Astrocyte (in vitro differentiated cells and primary cell): ENCODE measurements at regions not wholly inside any gene's neighbourhood (a gene's known extent, or its start where the extent isn't known, plus 50 kb on each side); places are given as distances from the start of the nearest gene placed in this dataset.

Source experiments
- DNase-seq: peaks from one replicate; pipeline ENCODE4 v3.0.0-alpha.2; 2010; ENCODE audit warnings: low read depth
- FAIRE-seq: peaks from 2 replicates; lab custom pipeline; 2011; peaks lifted over from hg19 to GRCh38; lab: Jason Lieb, UNC
- H2AFZ ChIP-seq: 2 replicates; pipeline ENCODE4 v1.6.0; 2012; ENCODE audit warnings: low read depth, low read length, inconsistent platforms
- H3K27ac ChIP-seq: 2 replicates; pipeline ENCODE4 v1.5.1; 2011; ENCODE audit warnings: low read depth, low read length, inconsistent platforms
- H3K27me3 ChIP-seq: 2 replicates; pipeline ENCODE4 v1.6.0; 2011; ENCODE audit warnings: low read length, inconsistent platforms; ENCODE audit not compliant: insufficient read depth
- H3K36me3 ChIP-seq: 2 replicates; pipeline ENCODE4 v1.5.1; 2011; ENCODE audit warnings: low read length, inconsistent platforms; ENCODE audit not compliant: insufficient read depth
- H3K4me1 ChIP-seq: 2 replicates; pipeline ENCODE4 v1.5.1; 2011; ENCODE audit warnings: low read length, inconsistent platforms; ENCODE audit not compliant: insufficient read depth
- H3K4me2 ChIP-seq: 2 replicates; pipeline ENCODE4 v1.6.0; 2012; ENCODE audit warnings: low read length, inconsistent platforms
- H3K4me3 ChIP-seq: 2 replicates; pipeline ENCODE4 v1.5.1; 2011; ENCODE audit warnings: low read depth, mild to moderate bottlenecking, low read length, inconsistent platforms; ENCODE audit not compliant: insufficient read depth
- H3K79me2 ChIP-seq: 2 replicates; pipeline ENCODE4 v1.6.0; 2012; ENCODE audit warnings: mild to moderate bottlenecking, low read length, inconsistent platforms; ENCODE audit not compliant: insufficient read depth
- H3K9ac ChIP-seq: 2 replicates; pipeline ENCODE4 v1.6.0; 2012; ENCODE audit warnings: mild to moderate bottlenecking, low read length, inconsistent platforms
- H3K9me3 ChIP-seq: 2 replicates; pipeline ENCODE4 v1.5.1; 2012; ENCODE audit warnings: low read depth, mild to moderate bottlenecking, low read length, inconsistent platforms; ENCODE audit not compliant: insufficient read depth
- H4K20me1 ChIP-seq: 2 replicates; pipeline ENCODE4 v1.6.0; 2012; ENCODE audit warnings: low read length, inconsistent platforms; ENCODE audit not compliant: insufficient read depth
- H3K27ac Mint-ChIP-seq: one replicate; pipeline ENCODE4 v1.8.0; 2021; ENCODE audit warnings: mild to moderate bottlenecking, mixed read lengths; ENCODE audit not compliant: unreplicated experiment
- H3K27me3 Mint-ChIP-seq: one replicate; pipeline ENCODE4 v1.8.0; 2021; ENCODE audit warnings: low read depth, mixed read lengths; ENCODE audit not compliant: unreplicated experiment
- H3K36me3 Mint-ChIP-seq: one replicate; pipeline ENCODE4 v1.8.0; 2021; ENCODE audit warnings: low read depth, mixed read lengths; ENCODE audit not compliant: unreplicated experiment
- H3K4me1 Mint-ChIP-seq: one replicate; pipeline ENCODE4 v1.8.0; 2021; ENCODE audit warnings: low read depth, mixed read lengths; ENCODE audit not compliant: unreplicated experiment
- H3K4me3 Mint-ChIP-seq: one replicate; pipeline ENCODE4 v1.8.0; 2021; ENCODE audit warnings: mild to moderate bottlenecking, moderate library complexity, mixed read lengths; ENCODE audit not compliant: unreplicated experiment
- H3K9me3 Mint-ChIP-seq: one replicate; pipeline ENCODE4 v1.8.0; 2021; ENCODE audit warnings: mild to moderate bottlenecking, mixed read lengths; ENCODE audit not compliant: unreplicated experiment
- EZH2 ChIP-seq: IDR thresholded peaks from 2 replicates; pipeline ENCODE4 v1.6.1; 2012; ENCODE audit warnings: mild to moderate bottlenecking, low read length, inconsistent platforms; ENCODE audit not compliant: insufficient read depth
- TF ChIP-seq, protein P1 (sequence below): IDR thresholded peaks from 2 replicates; pipeline ENCODE4 v1.5.1; 2011; ENCODE audit warnings: low read depth, mild to moderate bottlenecking, inconsistent platforms, low read length, moderate library complexity; ENCODE audit not compliant: insufficient read depth

DNA sequence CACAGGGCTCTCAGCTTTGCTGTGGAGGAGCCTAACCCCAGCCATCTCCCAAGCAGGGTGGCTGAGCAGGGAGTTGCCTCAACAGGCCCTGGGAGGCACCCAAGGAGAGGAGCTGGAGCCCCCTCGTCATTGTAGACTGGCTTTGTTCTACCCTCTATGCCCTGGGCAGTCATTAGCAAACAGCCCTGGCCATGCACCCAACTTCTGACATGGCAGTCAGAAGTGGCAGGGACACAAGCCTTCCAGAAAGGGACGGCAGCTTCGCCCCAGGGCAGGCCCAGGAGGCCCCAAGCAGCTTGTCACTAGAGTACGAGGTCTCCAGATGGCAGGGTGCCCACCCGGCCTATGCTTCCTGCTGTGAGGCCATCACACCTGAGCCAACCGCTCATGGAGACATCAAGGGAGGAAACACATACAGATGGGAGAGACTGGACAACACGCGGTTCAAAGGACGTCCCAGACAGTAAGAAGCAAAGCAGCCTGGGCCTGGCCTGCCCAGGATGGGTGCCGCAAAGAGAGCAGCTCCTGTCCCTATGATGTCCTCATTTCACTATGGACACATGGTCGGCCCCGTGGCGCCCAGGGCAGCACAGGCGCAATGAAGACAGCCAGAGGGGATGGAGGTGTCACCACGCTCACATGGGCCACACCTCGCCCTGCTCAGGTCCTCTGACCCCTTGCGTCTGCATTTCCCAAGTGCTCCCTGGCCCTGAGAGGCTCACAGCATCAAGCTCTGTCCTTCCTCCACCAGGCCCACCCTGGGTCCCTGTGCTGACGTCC lies 190.9 kb upstream of the CXCL12 start:
- Histone ChIP-seq H3K4me1 (peaks cover 11% of the 10 kb centered on the region), H3K9me3 (no peaks in the 10 kb centered on the region), H4K20me1 (no peaks in the 10 kb centered on the region), H3K4me3 (no peak overlapping the region), H3K9ac (no peak overlapping the region), H2AFZ (no peak overlapping the region), H3K36me3 (no peaks in the 10 kb centered on the region), H3K79me2 (no peaks in the 10 kb centered on the region), H3K27ac (no peak overlapping the region), H3K4me2 (no peak overlapping the region), H3K27me3 (no peaks in the 10 kb centered on the region)
- H3K4me1 Mint-ChIP-seq, result no peaks in the 10 kb centered on the region
- H3K36me3 Mint-ChIP-seq, result peaks cover 3% of the 10 kb centered on the region
- H3K9me3 Mint-ChIP-seq, result peaks cover 8% of the 10 kb centered on the region
- TF ChIP-seq EZH2, result no peak
- TF ChIP-seq, protein P1, sequence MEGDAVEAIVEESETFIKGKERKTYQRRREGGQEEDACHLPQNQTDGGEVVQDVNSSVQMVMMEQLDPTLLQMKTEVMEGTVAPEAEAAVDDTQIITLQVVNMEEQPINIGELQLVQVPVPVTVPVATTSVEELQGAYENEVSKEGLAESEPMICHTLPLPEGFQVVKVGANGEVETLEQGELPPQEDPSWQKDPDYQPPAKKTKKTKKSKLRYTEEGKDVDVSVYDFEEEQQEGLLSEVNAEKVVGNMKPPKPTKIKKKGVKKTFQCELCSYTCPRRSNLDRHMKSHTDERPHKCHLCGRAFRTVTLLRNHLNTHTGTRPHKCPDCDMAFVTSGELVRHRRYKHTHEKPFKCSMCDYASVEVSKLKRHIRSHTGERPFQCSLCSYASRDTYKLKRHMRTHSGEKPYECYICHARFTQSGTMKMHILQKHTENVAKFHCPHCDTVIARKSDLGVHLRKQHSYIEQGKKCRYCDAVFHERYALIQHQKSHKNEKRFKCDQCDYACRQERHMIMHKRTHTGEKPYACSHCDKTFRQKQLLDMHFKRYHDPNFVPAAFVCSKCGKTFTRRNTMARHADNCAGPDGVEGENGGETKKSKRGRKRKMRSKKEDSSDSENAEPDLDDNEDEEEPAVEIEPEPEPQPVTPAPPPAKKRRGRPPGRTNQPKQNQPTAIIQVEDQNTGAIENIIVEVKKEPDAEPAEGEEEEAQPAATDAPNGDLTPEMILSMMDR, result no peak
- H3K4me3 Mint-ChIP-seq, result no peak overlapping the region
- FAIRE-seq, result no peak
- peaks cover 21% of the 10 kb centered on the region for H3K27me3 Mint-ChIP-seq
- no peak overlapping the region for H3K27ac Mint-ChIP-seq
- DNase-seq, result no peak

DNA sequence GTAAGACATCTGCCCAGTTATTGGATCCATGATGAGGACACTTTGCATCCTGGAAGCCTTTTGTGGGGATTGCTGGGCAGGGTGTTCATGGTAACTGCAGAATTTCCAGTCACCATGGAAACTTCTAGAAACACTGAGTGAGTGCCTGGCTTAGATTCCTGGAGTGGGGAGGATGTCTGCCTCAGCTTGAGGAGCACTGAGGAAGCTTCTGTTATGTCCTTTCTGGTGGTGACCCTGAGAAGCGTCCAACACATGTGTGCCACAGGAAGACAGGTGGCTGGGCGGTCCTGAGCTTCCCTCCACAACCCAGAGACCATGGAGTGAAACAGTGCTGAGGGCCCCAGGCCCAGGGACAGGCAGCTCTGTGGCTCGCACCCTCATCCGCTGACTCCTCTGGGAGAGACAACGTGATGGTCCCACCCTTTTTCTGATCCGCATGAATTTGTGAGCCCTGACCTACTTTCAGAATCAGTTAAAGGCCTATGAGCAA lies 191.8 kb upstream of the CXCL12 start:
- Histone ChIP-seq H3K27me3 (no peaks in the 10 kb centered on the region), H3K9me3 (no peaks in the 10 kb centered on the region), H3K4me3 (no peak overlapping the region), H3K27ac (no peak overlapping the region), H3K36me3 (no peaks in the 10 kb centered on the region), H3K9ac (no peak overlapping the region), H3K4me1 (peaks cover 2% of the 10 kb centered on the region), H2AFZ (no peak overlapping the region), H3K79me2 (no peaks in the 10 kb centered on the region), H4K20me1 (no peaks in the 10 kb centered on the region), H3K4me2 (no peak overlapping the region)
- Mint-ChIP-seq H3K4me1 (no peaks in the 10 kb centered on the region), H3K4me3 (no peak overlapping the region), H3K27ac (no peak overlapping the region), H3K36me3 (peaks cover 3% of the 10 kb centered on the region), H3K27me3 (peaks cover 25% of the 10 kb centered on the region), H3K9me3 (peaks cover 8% of the 10 kb centered on the region)
- FAIRE-seq (no peak), DNase-seq (peak; percentile 17)
- TF ChIP-seq EZH2, result no peak
- TF ChIP-seq, protein P1, result no peak

DNA sequence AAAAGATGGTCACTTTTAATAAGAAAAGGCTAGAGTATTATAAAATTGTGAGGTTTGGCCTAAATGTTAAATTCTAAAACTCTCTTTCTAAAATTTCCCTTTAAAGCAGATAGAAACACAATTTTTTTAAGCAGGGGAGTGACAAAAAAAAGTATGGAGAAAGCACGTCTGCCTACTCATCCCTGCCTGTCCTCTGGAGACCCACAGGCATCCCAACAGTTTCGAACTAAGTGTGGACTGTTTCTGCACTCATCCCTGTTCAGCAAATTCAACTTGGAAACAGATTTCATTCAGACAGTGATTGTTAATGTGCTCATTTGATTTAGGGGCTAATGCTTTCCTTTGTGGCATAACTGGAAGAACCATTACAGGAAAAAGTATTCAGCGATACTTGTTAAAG lies 192.6 kb upstream of the CXCL12 start:
- H2AFZ ChIP-seq, result no peak overlapping the region
- H3K4me1 Mint-ChIP-seq, result no peaks in the 10 kb centered on the region
- H3K27ac Mint-ChIP-seq, result no peak overlapping the region
- H3K27me3 Mint-ChIP-seq, result peaks cover 26% of the 10 kb centered on the region
- no peak overlapping the region for H3K4me2 ChIP-seq
- H3K4me3 ChIP-seq, result no peak overlapping the region
- H4K20me1 ChIP-seq, result no peaks in the 10 kb centered on the region
- H3K9me3 Mint-ChIP-seq, result peaks cover 4% of the 10 kb centered on the region
- H3K4me3 Mint-ChIP-seq, result no peak overlapping the region
- no peaks in the 10 kb centered on the region for H3K27me3 ChIP-seq
- TF ChIP-seq EZH2, result no peak
- TF ChIP-seq, protein P1, result no peak
- H3K36me3 Mint-ChIP-seq, result peaks cover 3% of the 10 kb centered on the region
- no peak overlapping the region for H3K9ac ChIP-seq
- no peaks in the 10 kb centered on the region for H3K36me3 ChIP-seq
- no peaks in the 10 kb centered on the region for H3K79me2 ChIP-seq
- DNase-seq, result no peak
- no peaks in the 10 kb centered on the region for H3K9me3 ChIP-seq
- no peak overlapping the region for H3K27ac ChIP-seq
- no peak for FAIRE-seq
- no peaks in the 10 kb centered on the region for H3K4me1 ChIP-seq
